B cell (primary cell): ENCODE measurements at regions not wholly inside any gene's neighbourhood (a gene's known extent, or its start where the extent isn't known, plus 50 kb on each side); places are given as distances from the start of the nearest gene placed in this dataset.

Experiments
- ATAC-seq: fragments of 200-7000 bp; cut with Tn5 transposase; one replicate; pipeline ENCODE4 v1.10.0; 2021; ENCODE audit warnings: low read depth, mild to moderate bottlenecking, moderate number of reproducible peaks, moderate library complexity
- CTCF ChIA-PET: fragments of 350-600 bp; sonication (Branson Sonifier 250); formaldehyde crosslinking; loops from one replicate; lab custom pipeline; 2021; ENCODE audit warnings: antibody characterized with exemption, inconsistent platforms; lab: Charles Lee
- POLR2A ChIA-PET: fragments of 350-600 bp; sonication (Branson Sonifier 250); formaldehyde crosslinking; loops from one replicate; lab custom pipeline; 2021; ENCODE audit warnings: antibody characterized with exemption; lab: Charles Lee
- DNase-seq: peaks from one replicate; pipeline ENCODE4 v3.0.0; 2013
- H2AFZ ChIP-seq: 2 replicates; pipeline ENCODE4 v1.6.1; 2012; ENCODE audit warnings: mild to moderate bottlenecking, low read depth, low read length; ENCODE audit not compliant: insufficient read depth, poor library complexity, severe bottlenecking
- H3K27ac ChIP-seq, 2 donors: 1 replicate in 1 of 2; 2 replicates in 1 of 2; pipeline ENCODE4 v1.5.1; 2012 to 2013; ENCODE audit warnings: low read length in 2 of 2, mild to moderate bottlenecking in 2 of 2, moderate library complexity in 1 of 2
- H3K27me3 ChIP-seq, 4 experiments: fragments of 200-600 bp in 1 of 4; sonication (generic) in 1 of 4; replicated peaks in 1 of 4; 1 replicate in 2 of 4; 2 replicates in 2 of 4; pipeline versions ENCODE4 v1.6.1 to v1.7.0; 2013 to 2016; ENCODE audit warnings: low read length in 3 of 4, mild to moderate bottlenecking in 2 of 4, mixed read lengths in 1 of 4, moderate library complexity in 1 of 4; ENCODE audit not compliant: insufficient read depth in 4 of 4, control insufficient read depth in 3 of 4; ENCODE audit errors: control extremely low read depth in 1 of 4
- H3K36me3 ChIP-seq, 2 experiments: replicated peaks in 1 of 2; 1 replicate in 1 of 2; 2 replicates in 1 of 2; pipeline versions ENCODE4 v1.6.1 to v1.7.1; 2013; ENCODE audit warnings: low read length in 1 of 2; ENCODE audit not compliant: insufficient read depth in 2 of 2, control insufficient read depth in 1 of 2; ENCODE audit errors: control extremely low read depth in 1 of 2, extremely low read depth in 1 of 2
- H3K4me1 ChIP-seq, 2 donors: fragments of 200-600 bp in 1 of 2; sonication (generic) in 1 of 2; 1 replicate in 1 of 2; 2 replicates in 1 of 2; pipeline versions ENCODE4 v1.5.1 to v1.6.1; 2013 to 2017; ENCODE audit warnings: low read length in 2 of 2; ENCODE audit not compliant: control insufficient read depth in 2 of 2, insufficient read depth in 2 of 2
- H3K4me2 ChIP-seq: replicated peaks from 2 replicates; pipeline ENCODE3; 2012; ENCODE audit warnings: mild to moderate bottlenecking, low read depth, low read length; ENCODE audit not compliant: poor library complexity, severe bottlenecking
- H3K4me3 ChIP-seq, 5 experiments: fragments of 200-600 bp in 1 of 5; sonication (generic) in 1 of 5; 1 replicate in 3 of 5; 2 replicates in 2 of 5; pipeline versions ENCODE4 v1.5.1 to v1.7.0; 2011 to 2016; ENCODE audit warnings: low read length in 4 of 5, mild to moderate bottlenecking in 4 of 5, low read depth in 2 of 5, control low read depth in 1 of 5, moderate library complexity in 1 of 5; ENCODE audit not compliant: insufficient read depth in 1 of 5; ENCODE audit errors: control extremely low read depth in 1 of 5, extremely low read depth in 1 of 5
- H3K79me2 ChIP-seq: fragments of 200-600 bp; sonication (generic); one replicate; pipeline ENCODE4 v1.6.0; 2016; ENCODE audit warnings: low read length; ENCODE audit not compliant: control insufficient read depth, insufficient read depth
- H3K9ac ChIP-seq: fragments of 200-600 bp; sonication (generic); 2 replicates; pipeline ENCODE4 v1.6.1; 2017; ENCODE audit warnings: mild to moderate bottlenecking, low read length, moderate library complexity
- H3K9me3 ChIP-seq, 3 donors: one replicate each; pipeline versions ENCODE4 v1.6.1 to v1.7.1; 2013; ENCODE audit warnings: low read length in 2 of 3; ENCODE audit not compliant: control insufficient read depth in 2 of 3, insufficient read depth in 1 of 3; ENCODE audit errors: control extremely low read depth in 1 of 3
- H4K20me1 ChIP-seq: 2 replicates; pipeline ENCODE4 v1.6.0; 2012; ENCODE audit warnings: mild to moderate bottlenecking, low read length; ENCODE audit not compliant: insufficient read depth, control insufficient read depth, poor library complexity, severe bottlenecking
- H3K27ac Mint-ChIP-seq: one replicate; pipeline ENCODE4 v1.8.0; 2021; ENCODE audit warnings: mixed read lengths
- H3K27me3 Mint-ChIP-seq: one replicate; pipeline ENCODE4 v1.8.0; 2021; ENCODE audit warnings: mixed read lengths
- H3K4me1 Mint-ChIP-seq: one replicate; pipeline ENCODE4 v1.8.0; 2021; ENCODE audit warnings: mixed read lengths
- H3K4me3 Mint-ChIP-seq: one replicate; pipeline ENCODE4 v1.8.0; 2021; ENCODE audit warnings: mixed read lengths
- H3K9me3 Mint-ChIP-seq: one replicate; pipeline ENCODE4 v1.8.0; 2022; ENCODE audit warnings: mixed read lengths; ENCODE audit not compliant: insufficient read depth
- EZH2 ChIP-seq: IDR thresholded peaks from 2 replicates; pipeline ENCODE4 v1.6.1; 2012; ENCODE audit warnings: borderline replicate concordance, low read depth, mild to moderate bottlenecking, moderate library complexity, low read length; ENCODE audit not compliant: insufficient read depth, poor library complexity, severe bottlenecking
- WGBS: methylation state at CpG from one replicate; pipeline ENCODE4 v1.1.5; 2013; ENCODE audit warnings: missing lambda C conversion rate; ENCODE audit not compliant: insufficient coverage; 5-methylcytosine and 5-hydroxymethylcytosine counted together
- intact Hi-C: fragments of 100-400 bp; cut with micrococcal nuclease; formaldehyde crosslinking; loops from one replicate; pipeline ENCODE4 v1.10.0; 2022
- TF ChIP-seq, protein P1 (sequence below): fragments of 200-600 bp; IDR thresholded peaks from one replicate; pipeline ENCODE4 v1.8.0; 2022; ENCODE audit warnings: antibody characterized with exemption, mild to moderate bottlenecking

DNA sequence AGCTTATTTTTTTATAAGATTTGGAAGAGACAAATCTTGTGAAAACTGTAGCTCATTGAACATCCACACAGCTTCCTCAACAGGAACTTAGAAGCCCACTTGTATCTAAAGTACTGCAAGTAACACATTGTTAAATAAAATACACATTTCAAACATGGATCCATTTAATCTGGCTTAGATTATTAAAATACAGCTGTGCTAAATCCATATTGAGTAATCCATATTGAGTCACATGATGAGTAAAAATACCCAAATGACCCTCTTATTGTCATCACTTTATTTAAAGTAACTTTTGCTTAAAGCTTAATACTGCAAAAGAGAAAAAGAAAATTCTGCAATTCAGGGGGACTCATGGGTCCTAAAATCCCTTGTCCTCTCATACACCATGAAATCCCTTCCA is 133.3 kb downstream of the OSR1 start:
- TF ChIP-seq EZH2 = no peak
- TF ChIP-seq, protein P1, sequence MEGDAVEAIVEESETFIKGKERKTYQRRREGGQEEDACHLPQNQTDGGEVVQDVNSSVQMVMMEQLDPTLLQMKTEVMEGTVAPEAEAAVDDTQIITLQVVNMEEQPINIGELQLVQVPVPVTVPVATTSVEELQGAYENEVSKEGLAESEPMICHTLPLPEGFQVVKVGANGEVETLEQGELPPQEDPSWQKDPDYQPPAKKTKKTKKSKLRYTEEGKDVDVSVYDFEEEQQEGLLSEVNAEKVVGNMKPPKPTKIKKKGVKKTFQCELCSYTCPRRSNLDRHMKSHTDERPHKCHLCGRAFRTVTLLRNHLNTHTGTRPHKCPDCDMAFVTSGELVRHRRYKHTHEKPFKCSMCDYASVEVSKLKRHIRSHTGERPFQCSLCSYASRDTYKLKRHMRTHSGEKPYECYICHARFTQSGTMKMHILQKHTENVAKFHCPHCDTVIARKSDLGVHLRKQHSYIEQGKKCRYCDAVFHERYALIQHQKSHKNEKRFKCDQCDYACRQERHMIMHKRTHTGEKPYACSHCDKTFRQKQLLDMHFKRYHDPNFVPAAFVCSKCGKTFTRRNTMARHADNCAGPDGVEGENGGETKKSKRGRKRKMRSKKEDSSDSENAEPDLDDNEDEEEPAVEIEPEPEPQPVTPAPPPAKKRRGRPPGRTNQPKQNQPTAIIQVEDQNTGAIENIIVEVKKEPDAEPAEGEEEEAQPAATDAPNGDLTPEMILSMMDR = no peak

DNA sequence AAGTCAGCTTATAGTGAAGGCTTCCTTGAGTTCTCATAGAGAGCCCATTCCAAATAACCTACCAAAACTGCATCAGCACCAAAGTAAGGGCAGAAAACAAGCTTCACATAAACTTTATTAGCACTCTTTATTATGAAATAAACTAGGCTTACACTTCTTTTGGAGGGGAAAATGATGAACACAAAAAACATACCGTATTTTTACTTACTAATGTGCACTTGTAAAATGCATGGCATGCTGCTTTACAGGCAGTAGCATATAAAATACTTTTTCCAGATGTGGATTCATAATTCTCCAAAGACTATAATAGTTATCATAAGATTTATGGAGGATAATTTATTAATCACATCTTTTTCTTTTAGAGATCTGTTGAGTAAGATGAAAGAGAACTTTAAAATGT is 133.9 kb downstream of the OSR1 start:
- Histone ChIP-seq H3K27me3 (no peaks in the 10 kb centered on the region), H3K79me2 (no peaks in the 10 kb centered on the region), H2AFZ (no peak overlapping the region), H4K20me1 (no peaks in the 10 kb centered on the region), H3K4me2 (no peak overlapping the region), H3K27ac (no peak overlapping the region), H3K9me3 (no peaks in the 10 kb centered on the region), H3K4me3 (no peak overlapping the region), H3K9ac (no peak overlapping the region), H3K4me1 (no peaks in the 10 kb centered on the region), H3K36me3 (no peaks in the 10 kb centered on the region)
- WGBS = no CpG with 5 or more reads among the region's 1 CpG
- Mint-ChIP-seq H3K27me3 (peaks cover 1% of the 10 kb centered on the region), H3K27ac (no peak overlapping the region), H3K4me3 (no peak overlapping the region), H3K4me1 (no peaks in the 10 kb centered on the region), H3K9me3 (no peaks in the 10 kb centered on the region)
- intact Hi-C loops = no loop called here
- DNase-seq (no peak), ATAC-seq (no peak)
- TF ChIP-seq, protein P1 = no peak
- TF ChIP-seq EZH2 = no peak
- CTCF ChIA-PET = no interaction called here
- POLR2A ChIA-PET = no interaction called here

More for the DNA sequence above, 133.3 kb downstream of the OSR1 start:
- no peaks in the 10 kb centered on the region for H3K79me2 ChIP-seq
- CTCF ChIA-PET = no interaction called here
- no peak for DNase-seq
- ATAC-seq = no peak
- no peak overlapping the region for H3K27ac ChIP-seq
- intact Hi-C loops = no loop called here
- no peaks in the 10 kb centered on the region for H3K36me3 ChIP-seq
- H3K4me1 ChIP-seq = no peaks in the 10 kb centered on the region
- Mint-ChIP-seq H3K9me3 (no peaks in the 10 kb centered on the region), H3K27ac (no peak overlapping the region), H3K4me1 (no peaks in the 10 kb centered on the region), H3K4me3 (no peak overlapping the region), H3K27me3 (peaks cover 3% of the 10 kb centered on the region)
- H3K4me3 ChIP-seq = no peak overlapping the region
- H4K20me1 ChIP-seq = no peaks in the 10 kb centered on the region
- no peaks in the 10 kb centered on the region for H3K9me3 ChIP-seq
- POLR2A ChIA-PET = no interaction called here
- H3K27me3 ChIP-seq = no peaks in the 10 kb centered on the region
- no peak overlapping the region for H3K4me2 ChIP-seq
- H3K9ac ChIP-seq = no peak overlapping the region
- no peak overlapping the region for H2AFZ ChIP-seq
